Breast epithelium (tissue), 3 donors: ENCODE measurements at regions not wholly inside any gene's neighbourhood (a gene's known extent, or its start where the extent isn't known, plus 50 kb on each side); places are given as distances from the start of the nearest gene placed in this dataset.

Experiments used
- CTCF ChIP-seq, 3 donors: fragments of 450-650 bp; IDR thresholded peaks; one replicate each; pipeline ENCODE4 v1.5.1; 2016 to 2017; ENCODE audit warnings: antibody characterized with exemption in 3 of 3, mild to moderate bottlenecking in 3 of 3, moderate library complexity in 3 of 3
- POLR2A ChIP-seq: fragments of 450-650 bp; IDR thresholded peaks from one replicate; pipeline ENCODE4 v1.6.1; 2016; ENCODE audit warnings: antibody characterized with exemption, mild to moderate bottlenecking, moderate library complexity

GRCh38 chr20:48383252-48383651, 444.5 kb downstream of the PREX1 start:
- no peak for TF ChIP-seq CTCF (IDR thresholded peaks at IDR 0.05)
- no peak for TF ChIP-seq POLR2A
